ENCODE measurements at regions not wholly inside any gene's neighbourhood (a gene's known extent, or its start where the extent isn't known, plus 50 kb on each side); places are given as distances from the start of the nearest gene placed in this dataset.
"Not testable (repeated sequence)": the region's sequence is repeated elsewhere in the genome, so short reads cannot be mapped to it uniquely, and the experiment has no call there.

GRCh38 chr5:17367256-17367840, 130.7 kb upstream of the TAF11L2 start:
- no peak for TF ChIP-seq CTCF (IDR thresholded peaks at IDR 0.05)
- TF ChIP-seq POLR2AphosphoS5 (IDR thresholded peaks at IDR 0.05), result no peak
- no peak for TF ChIP-seq EP300 (IDR thresholded peaks at IDR 0.05)
- TF ChIP-seq POLR2A (IDR thresholded peaks at IDR 0.05; ENCODE audit: low read depth), result no peak
- Histone ChIP-seq H3K4me1 (no peaks in the 10 kb centered on the region), H3K4me3 (no peak overlapping the region), H3K36me3 (no peaks in the 10 kb centered on the region), H3K27me3 (no peaks in the 10 kb centered on the region), H3K27ac (replicated peaks in 1 of 4) (no peak overlapping the region), H3K9me3 (no peaks in the 10 kb centered on the region)
- intact Hi-C loops (cut with DNase I), result no loop called here
- no peak for DNase-seq (ENCODE audit: extremely low spot score)
- 76% methylated on average over 3 of the region's 3 CpGs for WGBS

GRCh38 chr5:17370651-17371050, 127.4 kb upstream of the TAF11L2 start:
- H3K27ac ChIP-seq (replicated peaks in 1 of 4), result no peak overlapping the region
- H3K4me3 ChIP-seq, result no peak overlapping the region
- intact Hi-C loops (cut with DNase I), result no loop called here
- H3K36me3 ChIP-seq, result no peaks in the 10 kb centered on the region
- no peak for TF ChIP-seq EP300 (IDR thresholded peaks at IDR 0.05)
- H3K27me3 ChIP-seq, result no peaks in the 10 kb centered on the region
- H3K9me3 ChIP-seq, result no peaks in the 10 kb centered on the region
- DNase-seq (ENCODE audit: extremely low spot score), result no peak
- WGBS, result 87% methylated on average over 7 of the region's 7 CpGs
- no peaks in the 10 kb centered on the region for H3K4me1 ChIP-seq

GRCh38 chr5:17373406-17373805, 124.6 kb upstream of the TAF11L2 start:
- Histone ChIP-seq H3K27ac (replicated peaks in 1 of 4) (no peak overlapping the region), H3K9me3 (no peaks in the 10 kb centered on the region), H3K4me1 (no peaks in the 10 kb centered on the region), H3K27me3 (no peaks in the 10 kb centered on the region), H3K36me3 (no peaks in the 10 kb centered on the region), H3K4me3 (no peak overlapping the region)
- no peak for DNase-seq (ENCODE audit: extremely low spot score)
- WGBS, result 45% methylated on average over 5 of the region's 5 CpGs
- TF ChIP-seq EP300 (IDR thresholded peaks at IDR 0.05) (no peak), CTCF (IDR thresholded peaks at IDR 0.05) (no peak), POLR2AphosphoS5 (IDR thresholded peaks at IDR 0.05) (no peak), POLR2A (IDR thresholded peaks at IDR 0.05; ENCODE audit: low read depth) (no peak)
- intact Hi-C loops (cut with DNase I), result no loop called here

- Histone ChIP-seq H3K27me3 (no peaks in the 10 kb centered on the region), H3K4me3 (no peak overlapping the region), H3K27ac (replicated peaks in 1 of 4) (no peak overlapping the region), H3K4me1 (no peaks in the 10 kb centered on the region), H3K36me3 (no peaks in the 10 kb centered on the region), H3K9me3 (no peaks in the 10 kb centered on the region)
- WGBS, result 68% methylated on average over 7 of the region's 7 CpGs
- intact Hi-C loops (cut with DNase I), result no loop called here
- no peak for DNase-seq (ENCODE audit: extremely low spot score)
- TF ChIP-seq POLR2AphosphoS5 (IDR thresholded peaks at IDR 0.05) (no peak), POLR2A (IDR thresholded peaks at IDR 0.05; ENCODE audit: low read depth) (no peak)
These were observed 124.0 kb upstream of the TAF11L2 start for GRCh38 chr5:17373814-17374556.

GRCh38 chr5:17374973-17375742, 122.9 kb upstream of the TAF11L2 start:
- H3K36me3 ChIP-seq, result no peaks in the 10 kb centered on the region
- H3K4me3 ChIP-seq, result no peak overlapping the region
- intact Hi-C loops (cut with DNase I), result no loop called here
- H3K27me3 ChIP-seq, result no peaks in the 10 kb centered on the region
- no peaks in the 10 kb centered on the region for H3K9me3 ChIP-seq
- H3K4me1 ChIP-seq, result no peaks in the 10 kb centered on the region
- TF ChIP-seq EP300 (IDR thresholded peaks at IDR 0.05) (no peak), POLR2AphosphoS5 (IDR thresholded peaks at IDR 0.05) (no peak), CTCF (IDR thresholded peaks at IDR 0.05) (no peak)
- WGBS, result 56% methylated on average over 10 of the region's 10 CpGs
- no peak for DNase-seq (ENCODE audit: extremely low spot score)
- H3K27ac ChIP-seq (replicated peaks in 1 of 4), result no peak overlapping the region

- intact Hi-C loops (cut with DNase I); H3K4me1 ChIP-seq; DNase-seq (ENCODE audit: extremely low spot score); H3K27me3 ChIP-seq; H3K4me3 ChIP-seq; H3K9me3 ChIP-seq; H3K36me3 ChIP-seq; H3K27ac ChIP-seq (replicated peaks in 1 of 4): not testable (repeated sequence)
- WGBS, result 95% methylated on average over 2 of the region's 2 CpGs
These were observed 122.1 kb upstream of the TAF11L2 start for GRCh38 chr5:17375886-17376285.
